SK-MEL-5 (cell line): ENCODE measurements at regions not wholly inside any gene's neighbourhood (a gene's known extent, or its start where the extent isn't known, plus 50 kb on each side); places are given as distances from the start of the nearest gene placed in this dataset.
"Not testable (repeated sequence)": the region's sequence is repeated elsewhere in the genome, so short reads cannot be mapped to it uniquely, and the experiment has no call there.

Experiments
- DNase-seq: peaks from one replicate; pipeline ENCODE4 v3.0.0-alpha.2; 2016; ENCODE audit warnings: low read depth, low spot score
- in situ Hi-C: cut with HindIII; loops from 2 replicates; pipeline ENCODE4 v1.10.0; 2016; ENCODE audit warnings: low sequenced_read_pairs, high pct_unique_total_duplicates, low pct_unique_long_range_greater_than_20kb

DNA sequence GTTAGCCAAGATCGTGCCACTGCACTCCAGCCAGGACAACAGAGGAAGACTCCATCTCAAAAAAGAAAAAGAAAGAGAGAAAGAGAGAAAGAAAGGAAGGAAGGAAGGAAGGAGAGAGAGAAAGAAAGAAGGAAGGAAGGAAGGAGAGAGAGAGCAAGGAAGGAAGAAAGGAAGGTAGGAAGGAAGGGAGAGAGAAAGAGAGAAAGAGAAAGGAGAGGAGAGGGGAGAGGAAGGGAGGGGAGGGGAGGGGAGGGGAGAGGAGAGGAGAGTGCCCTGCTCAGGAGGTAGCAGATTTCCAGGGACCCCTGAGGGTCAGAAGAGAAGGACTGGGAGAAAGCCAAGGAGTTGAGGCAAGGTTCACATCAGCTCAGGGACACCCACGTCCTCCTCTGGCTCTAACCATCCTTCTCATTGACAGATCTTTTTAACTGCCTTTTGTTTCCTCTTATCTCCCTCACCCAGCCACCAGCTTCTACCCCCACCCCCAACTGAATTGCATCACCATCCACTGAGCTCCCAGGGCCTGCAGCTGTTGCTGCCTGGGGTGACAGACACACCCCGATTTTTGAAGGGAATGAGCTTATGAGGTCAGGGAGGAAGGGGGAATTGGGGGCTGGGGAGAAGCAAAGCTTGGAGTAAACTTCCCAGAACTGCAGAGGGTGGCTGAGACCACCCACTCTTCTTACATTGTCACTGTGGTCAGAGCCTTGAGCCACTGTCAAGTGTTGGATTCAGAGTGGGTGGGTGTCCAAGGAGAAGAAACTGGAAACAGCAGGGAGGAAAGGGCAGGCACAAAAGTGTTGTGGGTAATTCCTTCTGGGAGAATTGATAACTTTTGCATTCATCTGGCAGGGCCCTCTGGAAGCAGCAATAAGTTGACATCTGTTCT is 91.6 kb downstream of the GLUL start:
- no peak for DNase-seq
- in situ Hi-C loops: no loop called here

DNA sequence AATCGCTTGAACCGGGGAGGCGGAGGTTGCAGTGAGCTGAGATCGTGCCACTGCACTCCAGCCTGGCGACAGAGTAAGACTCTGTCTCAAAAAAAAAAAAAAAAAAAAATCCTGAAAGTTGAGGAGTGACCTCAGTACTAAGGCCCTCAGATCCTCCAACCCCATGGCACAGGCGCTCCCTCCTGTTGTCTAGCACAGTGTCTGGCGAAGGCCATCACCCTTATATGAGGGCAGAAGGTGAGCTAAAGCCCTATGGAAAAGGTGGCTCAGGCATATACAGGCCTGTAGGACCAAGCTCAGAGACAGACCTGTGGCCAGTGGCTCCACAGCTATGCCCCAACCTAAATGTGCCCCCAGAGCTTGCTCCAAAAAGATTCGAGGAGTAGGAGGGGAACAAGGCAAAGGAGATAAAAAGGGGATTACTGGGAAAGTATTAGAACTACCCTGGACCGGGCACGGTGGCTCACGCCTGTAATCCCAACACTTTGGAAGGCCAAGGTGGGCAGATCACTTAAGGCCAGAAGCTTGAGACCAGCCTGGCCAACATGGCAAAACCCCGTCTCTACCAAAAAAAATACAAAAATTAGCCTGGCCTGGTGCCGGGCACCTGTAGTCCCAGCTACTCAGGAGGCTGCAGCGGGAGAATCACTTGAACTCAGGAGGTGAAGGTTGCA is 92.4 kb downstream of the GLUL start:
- in situ Hi-C loops: not testable (repeated sequence)

DNA sequence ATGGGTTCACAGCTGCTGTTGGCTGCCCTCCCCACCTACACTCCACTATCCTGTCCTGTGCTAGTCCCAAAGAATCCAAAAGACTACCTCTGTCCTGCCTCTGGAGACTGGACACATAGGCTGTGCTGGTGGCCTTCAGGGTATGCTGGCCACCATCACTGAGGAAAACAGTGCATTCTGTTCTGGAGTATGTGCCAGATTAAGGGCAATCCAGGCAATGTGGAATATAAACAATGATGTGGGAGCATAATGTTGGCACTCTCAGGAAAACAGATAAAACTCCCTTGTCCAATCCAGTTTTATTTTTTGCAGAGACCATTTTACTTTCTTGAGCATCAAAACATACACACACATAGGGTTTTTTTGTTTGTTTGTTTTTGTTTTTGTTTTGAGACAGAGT is 94.3 kb downstream of the GLUL start:
- no peak for DNase-seq
- in situ Hi-C loops: no loop called here

More for the DNA sequence above, 92.4 kb downstream of the GLUL start:
- not testable (repeated sequence) for DNase-seq

DNA sequence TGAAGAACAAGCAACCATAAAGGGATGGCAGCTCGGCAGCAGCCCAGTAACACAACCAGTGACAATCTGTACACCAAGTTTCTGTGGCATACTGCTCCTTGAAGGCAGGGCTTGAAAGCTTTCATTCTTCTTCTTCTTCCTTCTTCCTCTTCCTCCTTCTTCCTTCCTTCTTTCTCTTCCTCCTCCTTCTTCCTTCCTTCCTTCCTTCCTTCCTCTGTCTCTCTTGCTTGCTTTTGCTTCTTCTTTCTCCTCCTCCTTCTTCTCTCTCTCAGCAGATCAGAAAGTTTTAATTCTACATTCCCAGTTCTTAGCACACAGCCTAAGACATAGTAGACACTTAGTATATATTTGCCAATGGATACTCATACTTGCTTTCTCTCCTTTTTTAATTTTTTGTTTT is 95.9 kb downstream of the GLUL start:
- DNase-seq: no peak
- in situ Hi-C loops: no loop called here

DNA sequence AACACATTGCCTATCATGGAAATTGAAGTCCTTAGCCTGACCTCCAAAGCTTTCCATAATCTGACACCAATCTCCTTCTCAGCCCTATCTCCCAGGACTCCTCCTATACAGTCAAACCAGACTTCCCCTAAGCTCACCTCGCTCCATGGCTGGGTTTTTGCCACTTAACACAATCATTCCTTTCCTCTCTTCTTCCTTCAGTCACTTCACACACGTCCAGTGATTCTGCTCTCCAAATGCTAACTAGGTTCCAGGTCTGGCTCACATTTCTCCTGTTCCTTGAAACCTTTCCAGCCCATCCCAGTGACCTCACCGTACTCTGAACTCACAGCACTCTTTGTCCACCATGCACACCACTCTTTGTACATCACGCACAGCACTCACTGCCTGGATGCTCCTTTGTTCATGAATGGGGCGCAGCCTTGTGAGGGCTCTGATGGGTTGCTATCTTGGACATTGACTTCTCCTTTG is 98.4 kb downstream of the GLUL start:
- DNase-seq: no peak
- in situ Hi-C loops: no loop called here

DNA sequence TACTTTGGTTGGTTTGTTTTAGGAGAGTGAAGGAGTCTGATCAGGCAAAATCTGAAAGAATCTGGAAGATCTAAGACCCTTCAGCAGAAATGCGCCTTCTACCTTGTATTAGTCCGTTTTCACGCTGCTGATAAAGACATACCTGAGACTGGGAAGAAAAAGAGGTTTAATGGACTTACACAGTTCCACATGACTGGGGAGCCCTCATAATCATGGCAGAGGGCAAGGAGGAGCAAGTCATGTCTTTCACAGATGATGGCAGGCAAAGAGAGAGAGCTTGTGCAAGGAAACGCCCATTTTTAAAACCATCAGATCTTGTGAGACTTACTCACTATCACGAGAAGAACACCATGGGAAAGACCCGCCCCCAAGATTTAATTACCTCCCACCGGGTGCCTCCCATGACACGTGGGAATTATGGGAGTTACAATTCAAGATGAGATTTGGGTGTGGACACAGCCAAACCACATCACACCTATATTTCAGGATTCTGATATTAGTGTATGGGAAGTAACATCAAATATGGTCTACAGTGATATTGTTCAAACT is 99.3 kb downstream of the GLUL start:
- in situ Hi-C loops: no loop called here
- peak; percentile 39 for DNase-seq

DNA sequence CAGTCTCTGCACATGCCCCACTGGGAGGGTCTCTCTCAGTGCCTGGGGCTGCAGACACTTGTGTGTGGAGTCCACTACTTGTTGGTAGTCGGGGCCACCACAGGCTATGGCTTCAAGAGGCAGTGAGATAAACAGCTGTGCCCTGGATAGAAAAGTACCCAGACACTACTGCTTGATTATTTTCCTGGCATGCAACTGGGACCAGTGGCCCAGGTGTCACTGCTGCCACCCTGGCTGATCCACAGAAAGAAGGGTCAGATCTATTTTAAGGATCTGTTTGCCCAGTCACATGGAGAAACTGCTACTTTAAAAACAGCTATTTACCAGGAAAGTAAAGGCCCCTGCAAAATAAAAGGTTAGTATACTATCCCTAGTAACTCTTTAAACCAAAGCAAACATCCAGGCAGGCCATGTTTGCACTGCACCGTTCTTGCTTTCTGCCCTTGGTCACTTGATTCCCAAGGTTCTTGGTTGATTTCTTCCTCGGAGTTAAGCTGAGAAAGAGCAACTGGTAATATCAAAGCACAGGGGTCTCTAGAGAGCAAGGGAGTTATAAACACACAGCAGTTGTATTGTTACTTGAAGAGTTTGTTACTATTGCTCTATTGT is 99.9 kb downstream of the GLUL start:
- in situ Hi-C loops: no loop called here
- DNase-seq: peak; percentile 28

DNA sequence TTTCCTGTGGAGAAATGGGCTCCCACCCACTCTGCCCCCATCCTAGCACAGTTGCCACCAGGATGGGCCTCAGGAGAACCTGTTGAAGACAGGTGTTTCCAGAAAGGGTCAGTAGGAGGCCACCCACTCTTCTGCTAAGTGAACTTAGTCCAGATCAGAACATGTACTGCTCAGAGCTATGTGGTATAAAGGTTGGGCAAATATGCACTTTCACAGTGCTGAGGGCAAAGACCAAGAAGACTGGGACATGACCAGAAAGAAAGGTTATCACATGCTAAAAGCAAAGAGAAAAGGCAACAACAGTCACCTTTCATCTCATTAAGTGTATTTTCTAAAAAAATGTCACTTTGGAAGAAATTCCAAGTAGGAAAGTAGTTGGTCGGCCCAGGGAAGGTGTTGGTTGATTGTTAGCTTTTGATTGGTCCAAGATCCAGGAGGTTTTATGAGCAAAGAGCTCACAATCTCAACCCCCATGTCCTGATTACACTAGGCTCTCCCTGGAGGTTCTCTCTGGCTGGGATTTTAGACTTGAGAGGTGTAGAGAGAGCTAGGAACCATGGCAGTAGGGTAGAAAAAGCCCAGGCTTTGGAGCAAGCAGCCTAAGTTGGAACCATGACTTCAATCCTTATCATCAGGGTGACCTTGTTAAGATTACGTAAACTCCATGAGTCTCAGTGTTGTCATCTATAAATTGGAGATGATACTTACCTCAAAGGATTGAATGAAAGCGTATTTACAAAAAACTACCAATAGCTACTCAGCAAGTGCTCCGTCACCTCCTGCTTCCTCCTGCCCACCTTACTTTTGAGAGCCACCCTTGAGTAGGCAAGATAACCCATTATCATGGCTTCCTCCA is 102.6 kb downstream of the GLUL start:
- in situ Hi-C loops: no loop called here
- DNase-seq: no peak

DNA sequence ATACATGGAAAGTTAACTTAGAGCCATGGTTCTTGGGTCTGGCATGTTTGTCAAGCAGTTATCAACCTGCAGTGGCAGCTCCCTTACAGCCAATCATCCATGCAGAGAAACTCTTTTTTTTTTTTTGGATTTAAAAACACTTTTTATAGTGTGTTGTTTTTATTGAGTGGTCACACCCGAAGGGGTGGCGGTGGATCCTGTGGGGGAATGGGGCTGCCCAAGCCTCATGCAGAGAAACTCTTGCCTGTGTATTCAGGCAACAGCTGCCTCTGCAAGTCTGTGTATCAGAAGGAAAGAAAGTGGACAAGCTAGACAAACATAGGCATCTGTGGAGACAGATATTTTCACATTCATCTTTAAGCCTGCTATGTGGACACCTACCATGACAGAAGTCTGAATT is 104.8 kb downstream of the GLUL start:
- no peak for DNase-seq
- in situ Hi-C loops: no loop called here

DNA sequence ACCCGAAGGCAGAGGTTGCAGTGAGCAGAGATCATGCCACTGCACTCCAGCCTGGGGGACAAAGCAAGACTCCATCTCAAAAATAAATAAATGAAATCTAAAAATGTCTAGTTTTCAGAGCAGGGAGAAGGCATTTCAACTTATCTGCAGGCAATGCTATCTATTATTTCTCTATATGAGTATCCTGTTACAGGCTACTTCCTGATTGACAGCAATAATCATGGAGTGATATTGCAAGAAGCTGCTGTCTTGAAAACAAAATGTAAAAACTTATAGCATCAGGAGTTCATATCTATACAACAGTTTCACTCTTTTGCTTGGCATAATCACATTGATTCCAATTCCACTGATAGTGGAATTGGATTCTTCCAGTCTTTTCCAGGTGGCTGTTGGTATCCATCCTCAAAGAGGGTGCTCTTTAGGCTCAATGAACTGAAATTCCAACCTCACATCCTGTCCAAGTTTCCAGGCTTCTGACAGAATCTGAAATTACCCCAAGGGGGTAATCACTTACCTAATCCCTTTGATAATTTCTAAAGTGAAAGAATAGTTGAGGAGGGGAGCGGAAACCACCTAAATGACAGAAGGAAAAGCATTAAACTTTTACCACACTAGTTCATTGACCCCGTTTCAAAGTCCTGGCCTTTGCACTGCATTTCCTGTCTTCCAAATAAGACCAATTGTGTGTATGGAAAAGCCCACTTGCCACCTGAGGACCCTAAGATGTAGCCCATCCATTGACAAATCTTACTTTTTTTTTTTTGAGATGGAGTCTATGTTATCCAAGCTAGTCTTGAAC is 107.6 kb downstream of the GLUL start:
- DNase-seq: no peak
- in situ Hi-C loops: no loop called here

DNA sequence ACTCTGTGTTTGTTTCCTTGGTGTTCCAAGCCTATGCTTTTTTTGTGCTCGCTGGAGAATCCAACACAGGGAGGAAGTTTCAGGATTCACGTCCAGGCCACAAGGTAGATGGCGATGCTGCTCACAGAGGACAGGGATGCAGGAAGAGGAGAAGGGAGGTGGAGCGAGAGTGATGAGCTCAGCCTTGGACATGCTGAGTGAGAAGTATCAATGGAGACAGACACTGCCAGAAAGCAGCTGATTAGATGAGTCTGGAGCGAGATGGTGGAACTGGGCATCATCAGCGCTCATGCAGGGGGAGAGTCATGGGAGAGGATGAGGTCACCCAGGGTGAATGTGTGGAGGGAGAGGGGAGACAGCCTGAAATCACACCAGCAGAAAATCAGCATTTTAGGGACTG is 110.0 kb downstream of the GLUL start:
- in situ Hi-C loops: no loop called here
- no peak for DNase-seq

DNA sequence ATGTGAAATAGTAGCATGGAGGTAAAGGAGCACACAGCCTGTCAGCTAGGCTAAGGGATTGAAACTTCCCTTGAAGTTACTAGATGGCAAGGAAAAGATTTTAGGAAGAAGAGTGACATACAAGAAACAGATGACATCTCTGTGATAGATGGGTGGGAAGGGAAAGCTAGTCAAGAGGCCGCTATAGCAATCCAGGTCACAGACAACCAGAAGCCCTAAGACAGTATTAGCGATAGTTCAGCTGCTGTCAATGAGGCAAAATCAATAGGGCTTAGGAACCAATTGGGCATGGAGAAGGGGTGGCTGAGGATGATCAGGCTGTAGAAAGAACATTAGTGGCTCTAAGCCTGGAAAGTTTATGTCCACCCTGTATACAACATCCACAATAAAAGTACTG is 111.1 kb downstream of the GLUL start:
- in situ Hi-C loops: no loop called here

DNA sequence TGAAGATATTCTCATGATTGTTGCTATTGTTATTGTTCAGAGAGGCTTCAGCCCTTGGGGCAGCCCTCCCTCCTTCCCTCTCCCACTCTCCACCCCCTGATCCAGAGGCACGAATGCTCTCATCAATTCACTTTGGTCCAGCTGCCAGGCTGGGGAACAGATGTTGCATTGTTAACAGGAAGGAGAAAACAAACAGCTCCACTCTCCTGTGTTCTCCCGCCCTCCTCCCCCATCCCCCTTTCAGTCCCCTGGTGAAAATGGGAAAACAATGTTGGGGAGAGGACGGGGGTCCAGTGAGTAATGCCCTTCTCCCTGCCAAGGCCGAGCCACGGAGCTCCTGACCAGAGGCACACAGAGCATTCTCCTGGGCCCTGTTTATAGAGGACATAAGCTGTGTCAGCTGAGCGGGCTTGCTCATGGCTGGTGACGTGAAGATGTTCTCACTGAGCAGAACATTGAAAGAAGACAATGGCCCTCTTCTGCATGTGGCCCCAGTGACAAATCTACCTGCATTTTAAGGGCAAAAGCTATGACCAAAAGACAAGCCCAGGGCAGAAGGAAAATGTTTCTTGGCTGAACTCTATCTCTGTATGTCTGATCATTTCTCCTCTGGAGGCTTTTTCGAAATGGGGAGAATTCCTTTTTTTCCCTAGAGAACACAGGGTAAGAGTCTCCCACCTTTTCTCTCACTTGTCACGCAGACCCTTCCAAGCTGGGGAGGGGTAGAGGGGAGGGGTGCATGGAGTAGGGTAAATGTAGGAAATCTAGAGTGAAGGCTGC is 111.7 kb downstream of the GLUL start:
- in situ Hi-C loops: no loop called here

More for the DNA sequence above, 111.1 kb downstream of the GLUL start:
- DNase-seq: no peak

DNA sequence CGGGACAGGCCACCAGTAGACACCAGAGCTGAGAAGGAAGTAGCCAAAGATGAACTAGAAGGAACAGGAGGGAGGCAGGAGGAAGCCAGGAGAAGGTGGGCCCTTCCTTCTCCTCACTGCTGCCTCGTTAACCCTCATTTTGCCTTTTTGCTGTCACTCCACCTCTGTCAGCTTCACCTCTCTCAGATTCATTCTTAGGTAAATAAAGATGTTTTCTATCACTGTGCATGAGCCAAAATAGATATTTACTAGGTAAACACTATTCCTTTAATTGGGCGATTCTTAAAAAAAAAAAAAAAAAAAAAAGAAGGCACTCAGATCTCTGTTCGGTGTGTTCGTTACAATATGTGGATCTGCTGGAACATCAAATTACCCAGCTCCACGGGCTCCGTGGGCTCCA is 112.3 kb downstream of the GLUL start:
- DNase-seq: no peak
- in situ Hi-C loops: no loop called here

More for the DNA sequence above, 111.7 kb downstream of the GLUL start:
- DNase-seq: peak; percentile 97

DNA sequence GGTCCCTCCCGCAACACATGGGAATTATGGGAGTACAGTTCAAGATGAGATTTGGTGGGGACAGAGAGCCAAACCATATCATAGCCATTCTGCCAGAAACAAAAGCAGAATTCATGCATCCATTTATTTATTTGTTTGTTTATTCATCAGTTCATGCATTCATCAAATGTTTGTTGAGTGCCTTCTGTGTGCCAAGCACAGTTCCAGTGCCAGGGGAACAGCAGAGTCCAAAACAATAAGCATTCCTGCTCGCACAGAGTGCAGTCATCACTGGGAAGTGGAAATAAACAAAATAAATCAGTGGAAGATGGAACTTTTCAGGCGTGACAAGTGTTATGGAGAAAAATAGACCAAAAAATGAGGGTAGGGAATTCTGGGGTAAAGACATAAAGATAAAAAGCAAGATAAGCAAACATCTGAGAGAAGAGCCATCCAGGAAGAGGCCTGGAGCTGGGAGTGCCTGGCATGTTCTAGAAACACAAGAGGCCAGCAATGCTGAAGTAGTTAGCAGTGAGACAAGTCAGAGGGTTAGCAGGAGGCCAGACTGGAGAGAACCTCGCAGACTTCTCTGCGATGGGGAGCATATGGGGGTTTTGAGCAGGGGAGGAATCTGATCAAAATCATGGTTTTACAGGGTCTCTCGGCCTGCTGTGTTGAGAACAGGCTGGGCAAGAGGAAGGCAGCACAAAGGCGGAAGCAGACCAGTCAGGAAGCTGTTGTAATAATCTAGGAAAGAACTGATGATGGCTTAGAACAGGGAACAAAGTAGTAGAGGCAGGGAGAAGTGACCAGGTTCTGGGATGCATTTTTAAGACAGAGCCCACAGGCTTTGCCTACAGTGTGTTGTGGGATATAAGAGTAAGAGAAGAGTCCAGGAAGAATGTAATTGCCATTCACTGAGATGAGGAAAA is 113.2 kb downstream of the GLUL start:
- in situ Hi-C loops: no loop called here
- no peak for DNase-seq
